ENCODE measurements at regions not wholly inside any gene's neighbourhood (a gene's known extent, or its start where the extent isn't known, plus 50 kb on each side); places are given as distances from the start of the nearest gene placed in this dataset.

- intact Hi-C loops (cut with micrococcal nuclease), result no loop called here
- WGBS (ENCODE audit: insufficient coverage), result 83% methylated on average over 1 of the region's 3 CpGs
- Histone ChIP-seq H3K4me1 (ENCODE audit: control insufficient read depth in 1 of 2, insufficient read depth in 2 of 2, low read length in 2 of 2) (no peaks in the 10 kb centered on the region), H3K9ac (ENCODE audit: insufficient read depth, low read length, poor library complexity, severe bottlenecking) (no peak overlapping the region), H3K4me2 (replicated peaks; ENCODE audit: extremely low read depth, low read length, poor library complexity, severe bottlenecking) (no peak overlapping the region), H4K20me1 (ENCODE audit: insufficient read depth, low read length) (no peaks in the 10 kb centered on the region), H2AFZ (ENCODE audit: insufficient read depth, low read depth, low read length, poor library complexity, severe bottlenecking) (no peak overlapping the region), H3K27ac (ENCODE audit: low read depth in 1 of 2, low read length in 2 of 2) (no peak overlapping the region), H3K27me3 (ENCODE audit: control insufficient read depth in 2 of 2, insufficient read depth in 2 of 2, low read length in 2 of 2) (no peaks in the 10 kb centered on the region), H3K4me3 (replicated peaks in 1 of 3; ENCODE audit: low read depth in 2 of 3, low read length in 3 of 3) (no peak overlapping the region), H3K79me2 (ENCODE audit: insufficient read depth, low read length) (no peaks in the 10 kb centered on the region), H3K36me3 (replicated peaks in 1 of 2; ENCODE audit: control insufficient read depth in 1 of 2, insufficient read depth in 2 of 2, low read length in 2 of 2) (no peaks in the 10 kb centered on the region), H3K9me3 (replicated peaks in 1 of 2; ENCODE audit: control insufficient read depth in 1 of 2, insufficient read depth in 1 of 2, low read length in 2 of 2) (no peaks in the 10 kb centered on the region)
- Mint-ChIP-seq H3K4me3 (no peak overlapping the region), H3K4me1 (peaks cover 6% of the 10 kb centered on the region), H3K27me3 (ENCODE audit: low read depth in 3 of 3) (peaks cover 0 to 5% (median 0%) of the 10 kb centered on the region in 3 donors), H3K27ac (no peak overlapping the region), H3K9me3 (no peaks in the 10 kb centered on the region), H3K36me3 (no peaks in the 10 kb centered on the region)
- no peak for DNase-seq
- TF ChIP-seq CTCF (IDR thresholded peaks at IDR 0.05), result no peak
These were observed 106.7 kb upstream of the RREB1 start for GRCh38 chr6:7000825-7001777.

- TF ChIP-seq CTCF (IDR thresholded peaks at IDR 0.05), result no peak
- no peaks in the 10 kb centered on the region for H4K20me1 ChIP-seq (ENCODE audit: insufficient read depth, low read length)
- DNase-seq, result no peak
- Mint-ChIP-seq H3K4me1 (peaks cover 6% of the 10 kb centered on the region), H3K36me3 (no peaks in the 10 kb centered on the region), H3K27me3 (ENCODE audit: low read depth in 3 of 3) (peaks cover 0 to 5% (median 0%) of the 10 kb centered on the region in 3 donors), H3K4me3 (no peak overlapping the region), H3K27ac (no peak overlapping the region), H3K9me3 (no peaks in the 10 kb centered on the region)
- H3K4me3 ChIP-seq (replicated peaks in 1 of 3; ENCODE audit: low read depth in 2 of 3, low read length in 3 of 3), result no peak overlapping the region
- H3K4me1 ChIP-seq (ENCODE audit: control insufficient read depth in 1 of 2, insufficient read depth in 2 of 2, low read length in 2 of 2), result no peaks in the 10 kb centered on the region
- H3K4me2 ChIP-seq (replicated peaks; ENCODE audit: extremely low read depth, low read length, poor library complexity, severe bottlenecking), result no peak overlapping the region
- no peaks in the 10 kb centered on the region for H3K36me3 ChIP-seq (replicated peaks in 1 of 2; ENCODE audit: control insufficient read depth in 1 of 2, insufficient read depth in 2 of 2, low read length in 2 of 2)
- H3K27me3 ChIP-seq (ENCODE audit: control insufficient read depth in 2 of 2, insufficient read depth in 2 of 2, low read length in 2 of 2), result no peaks in the 10 kb centered on the region
- intact Hi-C loops (cut with micrococcal nuclease), result no loop called here
- H3K27ac ChIP-seq (ENCODE audit: low read depth in 1 of 2, low read length in 2 of 2), result no peak overlapping the region
- H3K79me2 ChIP-seq (ENCODE audit: insufficient read depth, low read length), result no peaks in the 10 kb centered on the region
- H3K9me3 ChIP-seq (replicated peaks in 1 of 2; ENCODE audit: control insufficient read depth in 1 of 2, insufficient read depth in 1 of 2, low read length in 2 of 2), result no peaks in the 10 kb centered on the region
- H2AFZ ChIP-seq (ENCODE audit: insufficient read depth, low read depth, low read length, poor library complexity, severe bottlenecking), result no peak overlapping the region
- WGBS (ENCODE audit: insufficient coverage), result 100% methylated on average over 2 of the region's 9 CpGs
- H3K9ac ChIP-seq (ENCODE audit: insufficient read depth, low read length, poor library complexity, severe bottlenecking), result no peak overlapping the region
These were observed 104.7 kb upstream of the RREB1 start for GRCh38 chr6:7003041-7003440.

Measured in CD14-positive monocyte (primary cell).